ENCODE measurements at regions not wholly inside any gene's neighbourhood (a gene's known extent, or its start where the extent isn't known, plus 50 kb on each side); places are given as distances from the start of the nearest gene placed in this dataset.

DNA sequence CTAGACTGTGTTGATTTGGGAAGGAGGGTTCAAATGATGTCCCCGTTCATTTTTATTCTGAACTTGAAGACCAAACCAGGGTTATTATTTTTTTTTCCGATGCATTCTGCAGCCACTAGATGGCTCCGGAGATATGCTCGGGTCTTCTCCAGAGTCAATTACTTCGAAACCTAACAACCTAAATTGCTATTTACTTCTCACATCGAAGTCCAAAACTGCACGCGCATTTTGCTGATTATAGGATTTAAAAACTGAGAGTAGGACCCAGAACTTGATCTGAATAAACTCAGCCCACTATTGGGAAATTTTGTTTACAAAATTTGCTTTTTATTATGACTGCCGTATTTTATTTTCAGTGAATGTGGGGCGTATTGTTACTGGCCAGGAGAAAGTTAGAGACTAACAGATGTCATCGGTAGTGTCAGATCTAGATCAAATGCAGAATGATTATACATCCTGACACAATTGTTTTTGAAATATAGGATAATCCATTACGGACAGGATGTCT lies 263.8 kb downstream of the HS3ST3A1 start:
- DNase-seq (ENCODE audit: low read depth): no peak
- TF ChIP-seq, protein P1, sequence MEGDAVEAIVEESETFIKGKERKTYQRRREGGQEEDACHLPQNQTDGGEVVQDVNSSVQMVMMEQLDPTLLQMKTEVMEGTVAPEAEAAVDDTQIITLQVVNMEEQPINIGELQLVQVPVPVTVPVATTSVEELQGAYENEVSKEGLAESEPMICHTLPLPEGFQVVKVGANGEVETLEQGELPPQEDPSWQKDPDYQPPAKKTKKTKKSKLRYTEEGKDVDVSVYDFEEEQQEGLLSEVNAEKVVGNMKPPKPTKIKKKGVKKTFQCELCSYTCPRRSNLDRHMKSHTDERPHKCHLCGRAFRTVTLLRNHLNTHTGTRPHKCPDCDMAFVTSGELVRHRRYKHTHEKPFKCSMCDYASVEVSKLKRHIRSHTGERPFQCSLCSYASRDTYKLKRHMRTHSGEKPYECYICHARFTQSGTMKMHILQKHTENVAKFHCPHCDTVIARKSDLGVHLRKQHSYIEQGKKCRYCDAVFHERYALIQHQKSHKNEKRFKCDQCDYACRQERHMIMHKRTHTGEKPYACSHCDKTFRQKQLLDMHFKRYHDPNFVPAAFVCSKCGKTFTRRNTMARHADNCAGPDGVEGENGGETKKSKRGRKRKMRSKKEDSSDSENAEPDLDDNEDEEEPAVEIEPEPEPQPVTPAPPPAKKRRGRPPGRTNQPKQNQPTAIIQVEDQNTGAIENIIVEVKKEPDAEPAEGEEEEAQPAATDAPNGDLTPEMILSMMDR (IDR thresholded peaks at IDR 0.05; ENCODE audit: control insufficient read depth, extremely low read depth, insufficient read depth): peak; percentile 76
- H3K4me3 ChIP-seq (ENCODE audit: low read depth, low read length): no peak overlapping the region

DNA sequence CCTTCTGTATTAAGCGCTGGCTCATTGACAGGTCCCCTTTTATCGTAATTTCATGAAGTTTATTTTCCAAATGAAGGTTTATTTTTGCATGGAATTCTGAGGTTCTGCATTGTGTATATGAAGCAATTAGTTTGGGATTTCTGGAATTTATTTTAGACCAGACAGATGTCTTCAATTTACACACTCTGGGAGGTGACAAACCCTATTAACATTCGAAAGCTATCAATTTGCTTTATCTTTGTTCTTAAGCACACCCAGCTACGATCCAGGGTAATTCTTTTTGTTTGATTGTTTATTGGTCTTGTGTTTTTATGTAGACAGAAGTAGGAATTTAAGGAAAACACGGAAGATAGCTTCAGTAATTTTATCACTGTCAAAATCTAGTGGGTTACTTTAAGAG lies 264.6 kb downstream of the HS3ST3A1 start:
- DNase-seq (ENCODE audit: low read depth): no peak
- TF ChIP-seq, protein P1 (IDR thresholded peaks at IDR 0.05; ENCODE audit: control insufficient read depth, extremely low read depth, insufficient read depth): no peak

DNA sequence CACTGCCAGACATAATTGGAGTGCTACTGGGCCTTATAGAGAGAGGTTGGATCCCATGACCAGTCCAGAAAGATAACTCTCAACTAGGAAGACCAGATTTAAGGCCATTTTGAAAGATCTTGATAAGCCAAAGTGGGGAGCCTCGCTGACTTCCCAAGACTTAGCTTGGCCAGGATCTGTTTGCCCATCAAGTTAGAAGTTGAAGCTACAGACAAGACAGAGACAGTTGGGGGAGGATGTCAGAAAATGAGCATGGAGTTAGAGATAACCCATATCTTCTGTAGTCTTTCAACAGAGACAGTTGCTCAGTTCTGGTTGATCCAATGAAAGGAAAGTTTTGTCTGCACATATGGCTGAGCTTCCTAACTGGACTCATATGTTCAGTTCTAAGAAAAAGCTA lies 267.4 kb downstream of the HS3ST3A1 start:
- TF ChIP-seq, protein P1 (IDR thresholded peaks at IDR 0.05; ENCODE audit: control insufficient read depth, extremely low read depth, insufficient read depth): no peak
- no peak overlapping the region for H3K4me3 ChIP-seq (ENCODE audit: low read depth, low read length)
- DNase-seq (ENCODE audit: low read depth): no peak

More for the DNA sequence above, 264.6 kb downstream of the HS3ST3A1 start:
- H3K4me3 ChIP-seq (ENCODE audit: low read depth, low read length): no peak overlapping the region

DNA sequence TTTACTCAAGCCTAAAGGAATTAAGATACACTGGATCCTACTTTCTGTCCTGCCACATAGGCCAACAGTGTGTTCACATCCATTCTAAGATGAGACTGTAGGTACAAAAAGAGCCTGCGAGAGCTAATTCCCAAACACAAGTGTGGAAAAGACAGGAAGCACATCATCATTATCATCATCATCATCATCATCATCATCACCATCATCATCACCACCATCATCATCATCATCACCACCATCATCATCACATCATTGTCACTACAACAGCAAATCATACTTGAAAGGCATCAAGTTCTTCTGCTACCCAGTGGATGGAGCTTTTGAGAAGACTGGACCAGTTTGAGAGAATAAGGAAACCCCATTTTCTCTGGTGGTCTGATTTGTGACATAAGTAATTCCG lies 268.1 kb downstream of the HS3ST3A1 start:
- TF ChIP-seq, protein P1 (IDR thresholded peaks at IDR 0.05; ENCODE audit: control insufficient read depth, extremely low read depth, insufficient read depth): no peak
- no peak overlapping the region for H3K4me3 ChIP-seq (ENCODE audit: low read depth, low read length)
- DNase-seq (ENCODE audit: low read depth): no peak

DNA sequence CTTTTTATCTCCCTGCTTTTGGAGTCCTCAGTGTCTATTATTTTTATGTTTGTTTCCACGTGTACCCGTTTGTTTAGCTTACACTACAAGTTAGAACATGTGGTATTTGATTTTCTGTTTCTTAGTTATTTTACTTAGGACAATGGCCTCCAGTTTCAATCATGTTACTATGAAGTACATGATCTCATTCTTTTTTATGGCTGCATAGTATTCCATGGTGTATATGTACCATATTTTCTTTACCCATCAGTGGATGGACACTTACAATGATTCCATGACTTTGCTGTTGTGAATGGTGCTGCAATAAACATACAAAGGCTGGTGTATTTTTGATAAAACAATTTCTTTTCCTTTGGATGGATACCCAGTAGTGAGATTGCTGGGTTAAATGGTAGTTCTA lies 269.5 kb downstream of the HS3ST3A1 start:
- no peak for DNase-seq (ENCODE audit: low read depth)
- H3K4me3 ChIP-seq (ENCODE audit: low read depth, low read length): no peak overlapping the region
- TF ChIP-seq, protein P1 (IDR thresholded peaks at IDR 0.05; ENCODE audit: control insufficient read depth, extremely low read depth, insufficient read depth): no peak

DNA sequence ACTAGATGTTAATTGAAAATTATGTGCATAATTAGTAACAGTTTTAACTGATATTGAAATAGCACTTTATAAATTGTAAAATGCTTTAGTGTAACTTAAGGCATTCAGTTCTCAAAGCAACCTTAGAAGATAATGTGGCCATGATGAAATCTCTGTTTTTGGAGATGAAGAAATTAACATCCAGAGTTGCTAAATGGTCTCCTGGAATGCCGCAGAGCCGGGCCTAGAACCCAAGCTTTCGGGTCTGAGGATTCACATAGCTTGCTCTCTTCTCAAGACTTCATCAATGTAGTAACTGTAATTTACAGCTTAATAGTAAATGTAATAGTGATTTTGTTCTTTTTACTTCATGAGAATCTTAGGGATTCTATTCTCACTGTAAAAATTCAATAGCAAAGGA lies 272.3 kb downstream of the HS3ST3A1 start:
- H3K4me3 ChIP-seq (ENCODE audit: low read depth, low read length): no peak overlapping the region
- TF ChIP-seq, protein P1 (IDR thresholded peaks at IDR 0.05; ENCODE audit: control insufficient read depth, extremely low read depth, insufficient read depth): no peak
- no peak for DNase-seq (ENCODE audit: low read depth)

DNA sequence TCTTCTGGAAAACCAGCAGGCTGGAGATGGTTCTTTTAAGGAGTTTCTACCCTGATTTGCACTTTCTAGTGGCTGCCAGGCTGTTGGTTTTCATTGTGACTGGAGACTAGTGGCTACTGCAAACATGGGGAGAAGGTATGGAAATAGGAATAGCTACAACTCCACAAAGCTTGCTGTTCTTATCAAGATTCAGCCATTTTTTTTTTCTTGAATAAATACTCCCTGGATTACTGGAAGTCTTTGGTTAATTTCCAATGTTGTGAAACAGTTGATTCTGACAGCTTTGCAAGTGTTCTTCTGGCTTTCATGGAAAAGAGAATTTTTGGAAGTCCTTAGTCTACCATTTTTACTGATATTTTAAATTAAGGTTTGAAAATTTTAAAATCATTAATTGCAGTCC lies 277.7 kb downstream of the HS3ST3A1 start:
- TF ChIP-seq, protein P1 (IDR thresholded peaks at IDR 0.05; ENCODE audit: control insufficient read depth, extremely low read depth, insufficient read depth): no peak
- no peak for DNase-seq (ENCODE audit: low read depth)
- H3K4me3 ChIP-seq (ENCODE audit: low read depth, low read length): no peak overlapping the region
